HG03066 (cell line): ENCODE measurements at regions not wholly inside any gene's neighbourhood (a gene's known extent, or its start where the extent isn't known, plus 50 kb on each side); places are given as distances from the start of the nearest gene placed in this dataset.
"Not testable (repeated sequence)": the region's sequence is repeated elsewhere in the genome, so short reads cannot be mapped to it uniquely, and the experiment has no call there.

ENCODE experiments used
- ATAC-seq: cut with Tn5 transposase; IDR thresholded peaks from one replicate; pipeline ENCODE4 v1.9.1; 2021; ENCODE audit warnings: low read depth; ENCODE audit not compliant: unreplicated experiment

GRCh38 chr18:70574951-70575350 is 286.1 kb downstream of the SOCS6 start:
- not testable (repeated sequence) for ATAC-seq

DNA sequence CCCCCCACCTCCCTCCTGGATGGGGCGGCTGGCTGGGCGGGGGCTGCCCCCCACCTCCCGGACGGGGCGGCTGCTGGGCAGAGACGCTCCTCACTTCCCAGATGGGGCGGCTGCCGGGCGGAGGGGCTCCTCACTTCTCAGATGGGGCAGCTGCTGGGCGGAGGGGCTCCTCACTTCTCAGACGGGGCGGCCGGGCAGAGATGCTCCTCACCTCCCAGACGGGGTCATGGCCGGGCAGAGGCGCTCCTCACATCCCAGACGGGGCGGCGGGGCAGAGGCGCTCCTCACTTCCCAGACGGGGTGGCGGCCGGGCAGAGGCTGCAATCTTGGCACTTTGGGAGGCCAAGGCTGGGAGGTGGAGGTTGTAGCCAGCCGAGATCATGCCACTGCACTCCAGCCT is 280.8 kb downstream of the SOCS6 start:
- not testable (repeated sequence) for ATAC-seq

GRCh38 chr18:70559446-70559845 is 270.6 kb downstream of the SOCS6 start:
- ATAC-seq = no peak

GRCh38 chr18:70558371-70558770 is 269.5 kb downstream of the SOCS6 start:
- no peak for ATAC-seq

GRCh38 chr18:70554854-70555445 is 266.1 kb downstream of the SOCS6 start:
- no peak for ATAC-seq

DNA sequence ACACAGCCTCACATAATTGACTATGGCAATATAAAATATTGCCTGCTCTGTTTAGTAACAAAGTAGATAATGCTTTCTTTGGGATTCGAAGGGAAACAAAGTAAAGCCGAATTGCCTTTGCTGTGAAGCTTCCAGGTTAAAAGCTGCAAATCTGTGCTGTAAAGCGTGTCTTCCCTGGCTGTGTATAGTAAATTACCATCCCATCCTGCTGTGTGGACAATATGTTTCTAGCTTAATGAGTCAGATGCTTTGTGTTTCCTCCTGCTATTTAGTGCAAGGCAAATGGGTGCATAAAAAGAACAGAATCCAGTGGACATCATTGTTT is 265.1 kb downstream of the SOCS6 start:
- ATAC-seq = no peak

- no peak for ATAC-seq
Observed at GRCh38 chr18:70553245-70553935, 264.5 kb downstream of the SOCS6 start.

DNA sequence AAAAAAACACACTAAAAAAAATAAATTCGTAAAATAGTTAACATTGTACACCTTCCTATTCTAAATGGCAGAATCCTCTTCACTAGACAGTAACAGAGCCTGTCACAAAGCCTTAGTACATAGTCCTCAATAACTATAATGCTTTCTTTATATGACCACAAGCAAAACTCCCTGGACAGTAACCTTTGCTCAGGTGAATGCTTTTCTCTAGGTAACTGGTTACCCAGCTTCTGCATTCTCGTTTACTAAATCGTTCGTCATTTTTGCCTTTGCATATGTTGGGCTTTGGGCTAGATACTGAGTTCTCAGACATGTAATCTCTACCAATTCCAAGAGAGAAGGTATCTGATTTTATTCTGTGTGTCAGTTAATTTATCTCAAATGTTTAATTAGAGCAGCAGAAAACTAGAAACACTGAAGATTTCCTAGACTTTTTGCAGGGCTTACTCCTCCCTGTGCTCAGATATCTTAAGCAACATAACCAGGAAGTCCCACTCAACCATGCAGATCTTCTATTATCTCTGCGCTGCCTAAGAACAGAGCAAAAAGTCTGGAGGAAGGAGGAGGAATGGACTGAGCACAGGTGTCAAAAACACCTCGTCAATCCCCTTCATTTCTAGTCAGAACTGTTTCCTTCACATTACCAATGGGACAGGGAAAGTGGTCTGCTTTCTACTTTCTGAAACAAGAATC is 247.7 kb downstream of the SOCS6 start:
- ATAC-seq = no peak

DNA sequence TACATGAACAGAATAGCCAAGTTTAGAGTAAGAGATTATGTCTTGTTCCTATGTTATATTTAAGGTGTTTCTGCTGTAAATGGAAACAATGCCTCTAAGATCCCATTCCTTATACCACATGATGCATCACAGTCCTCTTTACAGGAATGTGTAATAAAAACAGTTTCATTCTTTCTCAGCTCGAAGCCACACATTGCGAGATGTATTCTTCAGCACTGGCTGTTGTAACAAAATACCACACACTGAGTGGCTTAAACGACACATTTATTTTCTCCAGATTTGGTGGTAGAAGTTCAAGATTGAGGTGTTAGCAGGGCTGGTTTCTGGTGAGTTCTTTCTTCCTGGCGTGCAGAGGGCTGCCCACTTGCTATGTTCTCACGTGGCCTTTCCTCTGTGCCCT is 246.2 kb downstream of the SOCS6 start:
- ATAC-seq = no peak

GRCh38 chr18:70525322-70525721 is 236.5 kb downstream of the SOCS6 start:
- not testable (repeated sequence) for ATAC-seq

DNA sequence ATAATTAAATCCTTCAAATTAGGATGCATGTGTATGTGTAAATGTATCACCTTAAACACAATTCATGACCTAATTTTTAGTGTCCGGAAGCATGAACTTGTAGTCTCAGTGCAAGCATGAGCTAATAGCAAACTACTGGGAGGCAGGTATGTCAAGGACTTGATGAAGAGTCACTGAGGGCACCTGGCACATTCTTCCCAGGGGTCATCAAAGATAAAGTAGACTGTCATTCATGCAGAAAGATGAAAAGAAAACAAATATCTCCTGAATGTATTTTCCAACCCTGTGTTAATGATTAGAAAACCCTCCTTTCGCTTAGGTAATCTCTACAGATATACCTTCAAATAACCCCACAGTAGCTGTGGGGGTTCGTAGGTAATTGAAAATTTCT is 234.9 kb downstream of the SOCS6 start:
- no peak for ATAC-seq

GRCh38 chr18:70523035-70523791 is 234.4 kb downstream of the SOCS6 start:
- no peak for ATAC-seq

GRCh38 chr18:70522183-70522680 is 233.4 kb downstream of the SOCS6 start:
- no peak for ATAC-seq

DNA sequence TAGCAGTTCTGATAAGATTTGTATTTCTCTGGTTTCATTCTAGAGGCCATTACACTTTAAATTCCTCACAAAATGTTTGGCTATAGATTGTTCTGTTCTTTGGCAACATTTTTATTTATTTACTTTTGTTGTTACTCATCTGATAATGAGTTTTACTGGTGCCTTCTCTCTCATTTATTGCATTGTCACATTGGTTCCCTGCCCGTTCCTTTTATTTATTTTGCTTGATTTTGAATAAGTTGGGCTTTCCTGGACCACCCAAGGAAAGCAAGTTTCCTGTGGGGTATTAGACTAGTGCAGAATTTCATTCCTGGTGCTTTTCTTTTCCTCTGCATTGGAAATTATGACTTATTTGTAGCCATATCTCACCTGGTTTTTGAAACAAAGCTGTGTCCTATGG is 232.0 kb downstream of the SOCS6 start:
- no peak for ATAC-seq

DNA sequence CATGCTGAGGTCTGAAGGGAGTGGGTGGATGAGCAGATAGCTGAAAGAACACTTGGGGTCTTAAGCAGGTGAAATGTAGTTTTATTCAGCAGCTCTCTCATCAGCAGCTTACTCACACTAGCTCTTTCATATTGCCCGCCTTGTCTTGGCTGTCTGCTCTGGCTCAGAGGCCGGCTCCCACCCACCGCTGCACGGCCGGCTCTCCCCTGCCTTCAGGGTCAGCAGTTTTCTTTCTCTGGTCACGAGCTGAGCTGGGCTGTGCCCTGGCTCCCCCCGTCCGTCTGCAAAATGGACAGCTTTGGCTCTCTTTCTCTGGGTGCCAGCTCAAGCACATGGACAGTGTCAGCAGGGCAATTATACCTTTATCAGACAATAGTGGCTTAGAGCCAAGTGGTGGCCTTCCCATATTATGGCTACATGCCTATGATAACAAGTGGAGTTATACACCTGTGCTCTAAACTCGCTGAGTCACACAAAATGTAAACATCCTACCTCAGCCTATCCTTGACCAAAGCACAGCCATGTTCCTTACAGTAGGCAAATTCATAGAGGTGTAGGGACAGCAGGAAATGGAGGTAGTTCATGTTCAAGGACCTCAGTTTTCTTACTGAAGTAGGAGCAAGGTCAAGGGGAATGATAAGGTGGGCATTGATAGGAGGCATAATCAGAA is 224.8 kb downstream of the SOCS6 start:
- ATAC-seq = no peak

DNA sequence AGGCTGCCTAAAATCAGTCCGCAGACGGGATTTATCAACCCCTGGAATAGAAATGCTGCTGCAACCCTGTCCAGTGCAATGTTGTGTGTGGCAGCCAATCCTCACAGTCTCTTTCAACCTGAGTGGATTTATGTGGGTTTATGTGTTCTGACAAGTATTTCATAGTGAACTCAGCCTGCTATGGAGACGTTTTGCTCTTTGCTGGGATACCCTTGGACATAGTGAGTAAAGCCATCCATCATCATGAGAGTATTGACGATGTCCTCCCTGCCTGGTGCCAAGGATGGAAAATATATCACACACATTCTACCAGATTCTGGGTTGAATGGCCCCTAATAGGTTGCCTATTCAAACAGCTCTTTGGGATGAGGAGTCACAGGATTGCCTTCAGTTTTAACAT is 219.1 kb downstream of the SOCS6 start:
- no peak for ATAC-seq

DNA sequence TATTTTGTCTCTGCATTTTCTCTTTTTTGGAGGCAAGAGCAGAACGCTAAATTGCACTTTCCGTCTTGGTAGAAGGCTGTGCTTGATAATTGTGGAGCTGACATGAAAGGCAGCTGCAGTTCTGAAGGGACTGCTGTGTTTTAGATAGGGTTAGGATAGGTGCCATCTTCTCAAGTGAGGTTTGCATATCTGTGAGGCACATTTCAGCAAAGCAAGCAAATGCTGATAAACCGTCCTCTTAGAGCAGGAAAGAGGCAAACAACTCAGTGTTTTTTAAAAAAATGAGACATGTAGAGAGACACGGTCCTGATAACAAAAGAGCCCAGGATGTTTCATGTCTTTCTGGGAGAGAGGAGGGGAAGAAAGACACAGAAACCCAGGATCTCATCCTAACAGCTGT is 217.7 kb downstream of the SOCS6 start:
- no peak for ATAC-seq

- no peak for ATAC-seq
Observed at GRCh38 chr18:70503060-70503459, 214.2 kb downstream of the SOCS6 start.

GRCh38 chr18:70501358-70501757 is 212.5 kb downstream of the SOCS6 start:
- ATAC-seq = no peak

- ATAC-seq = no peak
Observed at GRCh38 chr18:70500748-70501147, 211.9 kb downstream of the SOCS6 start.

DNA sequence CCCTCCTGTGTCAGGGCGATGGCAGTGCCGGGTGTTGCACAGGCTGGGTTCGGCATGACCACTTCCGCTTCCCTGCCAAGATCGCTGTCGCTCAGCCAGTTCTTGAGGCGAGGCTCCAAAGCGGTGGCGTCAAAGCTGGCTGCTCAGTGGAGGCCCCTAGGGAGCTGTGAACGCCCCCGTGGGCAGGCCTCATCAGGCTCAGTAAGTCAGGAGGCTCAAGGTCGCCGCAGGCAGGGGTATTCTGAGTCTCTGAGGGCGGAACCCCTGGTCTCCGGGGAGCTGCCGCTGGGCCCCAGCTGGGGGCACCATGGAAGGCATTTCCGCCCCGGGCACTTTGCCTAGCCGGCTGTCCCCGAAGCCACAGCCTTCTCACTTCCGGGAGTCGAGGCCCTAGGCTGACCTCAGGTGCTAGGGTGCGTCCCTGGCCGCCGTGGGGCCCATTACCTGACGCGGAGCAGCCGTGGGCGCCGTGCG is 210.4 kb downstream of the SOCS6 start:
- no peak for ATAC-seq
